Adrenal gland (tissue), 5 donors: ENCODE measurements at regions not wholly inside any gene's neighbourhood (a gene's known extent, or its start where the extent isn't known, plus 50 kb on each side); places are given as distances from the start of the nearest gene placed in this dataset.

Experiments used
- CTCF ChIP-seq, 6 experiments: fragments of 450-650 bp in 4 of 6; fragments of 200-600 bp in 2 of 6; sonication (generic) in 1 of 6; IDR thresholded peaks; 1 replicate in 5 of 6; 2 replicates in 1 of 6; pipeline versions ENCODE4 v1.5.1 to v1.8.0; 2016 to 2021; ENCODE audit warnings: antibody characterized with exemption in 6 of 6, mild to moderate bottlenecking in 2 of 6, moderate library complexity in 1 of 6
- POLR2A ChIP-seq, 2 donors: fragments of 450-650 bp; IDR thresholded peaks; one replicate each; pipeline ENCODE4 v1.6.1; 2017; ENCODE audit warnings: antibody characterized with exemption in 2 of 2, mild to moderate bottlenecking in 2 of 2, moderate library complexity in 1 of 2
- donor health status: DM: no; HTN: no; CAD: no.

GRCh38 chr2:82795446-82795845, 1663.6 kb downstream of the SUCLG1 start:
- no peak for TF ChIP-seq CTCF (IDR thresholded peaks at IDR 0.05)
- no peak for TF ChIP-seq POLR2A (IDR thresholded peaks at IDR 0.05)
